Stimulated activated CD8-positive, alpha-beta memory T cell treated with anti-CD3 and anti-CD28 coated beads, Interleukin-12 subunit alpha, Interleukin-12 subunit beta, amount 100 ng/mL, for 4 hours (primary cell): ENCODE measurements at regions not wholly inside any gene's neighbourhood (a gene's known extent, or its start where the extent isn't known, plus 50 kb on each side); places are given as distances from the start of the nearest gene placed in this dataset.
"Not testable (repeated sequence)": the region's sequence is repeated elsewhere in the genome, so short reads cannot be mapped to it uniquely, and the experiment has no call there.

ENCODE experiments used
- DNase-seq: peaks from one replicate; pipeline ENCODE4 v3.0.0-alpha.2; 2020; ENCODE audit warnings: low read depth

- DNase-seq: not testable (repeated sequence)
Observed at GRCh38 chr1:245061808-245062207, 93.0 kb upstream of the KIF26B start.

DNA sequence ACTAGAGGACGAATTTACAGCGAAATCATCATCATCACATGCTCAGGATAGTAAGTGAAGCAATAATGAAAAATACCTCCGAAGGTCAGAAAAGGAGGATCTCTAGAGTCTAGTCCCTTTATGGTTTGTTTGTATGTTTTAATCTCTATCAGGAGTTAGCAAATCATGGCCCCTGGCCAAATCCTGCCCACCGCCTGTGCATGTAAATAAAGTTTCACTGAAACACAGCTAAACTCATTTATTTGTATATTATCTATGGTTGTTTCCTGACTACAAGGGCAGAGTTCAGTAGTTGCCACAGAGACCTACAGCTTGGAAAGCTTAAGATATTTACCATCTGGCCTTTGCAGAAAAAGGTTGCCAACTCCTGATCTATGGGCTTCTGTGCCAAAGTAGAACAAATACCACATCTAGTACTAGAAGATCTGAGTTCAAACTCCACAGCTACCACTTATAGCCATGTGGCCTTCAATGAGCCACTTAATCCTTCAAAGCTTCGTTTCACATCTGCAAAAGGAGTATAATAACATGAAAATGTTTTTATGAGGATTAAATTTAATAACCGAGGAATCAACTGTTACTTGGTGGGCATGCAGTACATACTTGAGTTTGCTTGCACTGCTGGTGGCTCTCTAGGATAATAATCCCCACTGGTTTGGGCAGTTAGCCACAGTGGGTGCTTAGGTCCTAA is 94.0 kb upstream of the KIF26B start:
- no peak for DNase-seq

DNA sequence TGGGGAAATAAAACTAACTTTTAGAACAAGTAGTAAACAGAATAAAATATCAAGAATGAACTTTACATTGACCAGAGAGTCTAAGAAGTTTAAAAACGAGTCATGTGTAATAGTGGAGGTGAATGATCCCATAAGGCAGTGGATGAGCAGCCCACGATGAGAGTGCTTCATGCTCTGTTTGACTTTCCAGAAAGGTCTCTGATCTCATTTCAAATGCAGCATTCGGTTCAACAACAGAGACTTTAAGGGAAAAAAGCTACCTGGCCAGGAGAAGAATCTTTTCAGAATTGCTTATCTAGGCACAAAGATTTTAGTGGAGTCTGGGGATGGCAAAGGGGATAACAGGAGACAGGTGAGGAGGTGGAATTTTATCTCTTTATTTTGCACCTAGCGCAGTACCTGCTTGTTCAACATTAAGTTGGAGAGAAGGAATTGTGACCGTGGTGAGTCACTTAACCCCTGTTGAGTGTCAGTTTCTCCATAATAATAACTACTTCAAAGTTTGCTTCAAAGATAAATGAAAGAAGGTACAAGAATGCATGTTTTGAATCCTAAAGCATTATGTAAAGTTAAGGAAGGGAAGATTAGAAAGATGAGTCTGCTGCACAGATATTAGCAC is 94.9 kb upstream of the KIF26B start:
- DNase-seq: no peak

GRCh38 chr1:245058882-245059281 is 95.9 kb upstream of the KIF26B start:
- no peak for DNase-seq

- no peak for DNase-seq
Observed at GRCh38 chr1:245058436-245058835, 96.3 kb upstream of the KIF26B start.

- no peak for DNase-seq
Observed at GRCh38 chr1:245056913-245057312, 97.9 kb upstream of the KIF26B start.

DNA sequence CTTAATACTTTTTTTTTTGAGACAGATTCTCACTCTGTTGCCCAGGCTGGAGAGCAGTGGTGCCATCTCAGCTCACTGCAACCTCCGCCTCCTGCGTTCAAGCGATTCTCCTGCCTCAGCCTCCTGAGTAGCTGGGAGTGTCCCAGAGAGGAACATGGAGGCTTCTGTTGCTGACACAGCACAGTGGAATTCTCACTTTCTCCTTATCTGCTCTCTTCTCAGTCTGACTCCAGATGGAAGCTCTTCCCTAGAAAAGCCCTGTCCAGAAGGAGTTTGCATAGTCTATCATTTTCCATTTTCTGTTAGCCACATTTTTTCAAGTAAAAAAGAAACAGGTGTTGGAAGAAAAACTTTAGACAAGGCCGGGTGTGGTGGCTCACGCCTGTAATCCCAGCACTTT is 98.5 kb upstream of the KIF26B start:
- DNase-seq: not testable (repeated sequence)

GRCh38 chr1:245055752-245056151 is 99.0 kb upstream of the KIF26B start:
- no peak for DNase-seq

- DNase-seq: no peak
Observed at GRCh38 chr1:245054507-245055270, 100.1 kb upstream of the KIF26B start.

GRCh38 chr1:245054105-245054504 is 100.7 kb upstream of the KIF26B start:
- DNase-seq: no peak

- no peak for DNase-seq
Observed at GRCh38 chr1:245052258-245052657, 102.5 kb upstream of the KIF26B start.

GRCh38 chr1:245051349-245052221 is 103.2 kb upstream of the KIF26B start:
- DNase-seq: no peak

DNA sequence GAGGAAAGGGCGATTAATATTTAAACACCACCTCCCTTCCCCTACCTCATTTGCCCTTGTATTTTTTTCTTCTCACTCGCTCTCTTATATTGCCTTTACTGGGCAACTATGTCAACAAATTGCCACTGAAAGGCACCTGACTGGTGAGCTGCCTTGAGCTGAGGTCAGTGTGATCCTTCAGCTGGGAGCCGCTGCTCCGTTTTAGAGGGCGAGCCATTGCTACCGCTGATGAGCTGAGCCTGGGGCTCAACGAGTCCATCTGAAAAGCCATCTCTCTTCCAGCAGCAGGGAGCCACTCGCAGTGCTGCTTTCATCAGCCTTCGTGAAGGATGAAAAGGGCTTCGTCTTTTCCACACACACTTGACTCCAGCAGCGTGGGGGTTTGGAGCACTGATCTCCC is 108.0 kb upstream of the KIF26B start:
- DNase-seq: no peak

DNA sequence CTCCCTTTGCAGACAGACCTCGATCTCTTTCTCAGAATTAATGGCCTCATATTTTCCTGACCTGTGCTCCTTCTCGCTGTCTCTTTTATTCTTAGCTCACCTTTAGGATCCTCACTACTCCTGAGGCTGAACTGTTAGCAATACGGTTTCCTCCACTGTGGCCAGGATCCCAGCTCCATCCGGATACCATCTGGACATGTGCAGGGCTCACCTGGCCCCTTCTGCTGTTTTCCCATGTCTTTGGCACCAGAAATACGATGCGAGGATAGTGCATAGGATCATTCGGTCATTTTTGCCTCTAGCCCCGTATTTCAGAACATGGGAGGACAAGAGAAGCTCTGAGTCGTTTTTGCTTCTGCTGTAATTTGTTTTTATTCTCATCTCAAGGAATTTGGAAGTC is 108.5 kb upstream of the KIF26B start:
- DNase-seq: no peak

DNA sequence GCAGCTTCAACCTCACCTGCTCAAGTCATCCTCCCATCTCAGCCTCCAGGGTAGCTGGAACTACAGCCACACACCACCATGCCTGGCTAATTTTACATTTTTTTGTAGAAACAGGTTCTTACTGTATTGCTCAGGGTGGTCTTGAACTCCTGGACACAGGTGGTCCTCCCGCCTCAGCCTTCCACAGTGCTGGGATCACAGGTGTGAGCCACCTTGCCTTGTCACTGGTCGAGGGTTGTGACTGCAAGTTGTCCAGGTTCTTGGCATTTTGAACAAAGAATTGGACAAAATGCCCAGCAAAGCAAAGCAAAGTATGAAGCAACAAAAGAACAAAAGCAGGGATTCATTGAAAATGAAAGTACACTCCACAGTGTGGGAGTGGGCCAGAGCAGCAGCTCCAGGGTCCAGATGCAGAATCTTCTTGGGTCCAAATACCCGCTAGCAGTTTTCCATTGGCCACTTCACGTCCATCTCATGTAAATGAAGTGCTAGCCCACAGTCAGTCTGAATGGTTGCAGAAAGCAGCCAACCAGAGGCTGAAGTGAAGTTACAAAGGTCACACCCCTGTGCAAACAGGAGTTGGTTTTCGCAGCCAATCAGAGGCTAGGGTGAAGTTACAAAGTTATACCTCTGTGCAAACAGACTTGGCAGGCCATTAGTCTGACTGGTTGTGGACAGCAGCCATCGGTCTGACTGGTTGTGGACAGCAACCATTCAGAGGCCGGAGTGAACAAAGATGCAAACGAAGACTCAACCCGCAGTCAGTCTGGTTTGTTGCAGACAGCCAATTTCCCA is 109.5 kb upstream of the KIF26B start:
- no peak for DNase-seq

DNA sequence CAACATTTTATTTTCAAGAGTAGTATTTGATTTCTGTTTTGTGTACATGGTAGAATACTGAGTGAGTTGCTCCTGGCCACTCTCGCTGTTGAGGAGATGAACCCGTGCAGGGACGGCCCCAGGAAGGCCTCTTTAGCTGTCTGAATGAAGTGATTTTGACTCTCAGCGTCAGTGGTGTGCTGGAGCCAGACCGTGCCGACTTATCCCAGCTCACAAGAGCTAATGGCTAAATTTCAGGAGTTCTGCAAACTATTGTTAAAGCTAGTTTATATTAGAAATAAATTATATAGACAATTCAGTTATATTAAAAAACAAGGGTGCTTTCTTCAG is 111.2 kb upstream of the KIF26B start:
- DNase-seq: no peak

- DNase-seq: no peak
Observed at GRCh38 chr1:245041058-245041698, 113.6 kb upstream of the KIF26B start.

DNA sequence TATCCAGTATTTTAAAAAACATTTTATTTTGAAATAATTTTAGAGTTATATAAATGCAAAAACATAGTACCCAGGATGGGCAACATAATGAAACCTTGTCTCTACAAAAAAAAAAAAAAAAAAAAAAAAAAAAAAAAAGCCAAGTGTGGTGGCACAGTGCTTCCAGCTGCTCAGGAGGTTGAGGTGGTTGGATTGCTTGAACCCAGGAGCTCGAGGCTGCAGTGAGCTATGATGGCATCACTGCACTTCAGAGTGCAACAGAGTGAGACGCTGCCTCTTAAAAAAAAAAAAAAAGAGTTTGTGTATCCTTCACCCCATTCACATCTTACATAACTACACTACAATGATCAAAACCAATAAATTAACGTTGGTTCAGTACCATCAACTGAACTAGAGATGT is 115.6 kb upstream of the KIF26B start:
- no peak for DNase-seq

DNA sequence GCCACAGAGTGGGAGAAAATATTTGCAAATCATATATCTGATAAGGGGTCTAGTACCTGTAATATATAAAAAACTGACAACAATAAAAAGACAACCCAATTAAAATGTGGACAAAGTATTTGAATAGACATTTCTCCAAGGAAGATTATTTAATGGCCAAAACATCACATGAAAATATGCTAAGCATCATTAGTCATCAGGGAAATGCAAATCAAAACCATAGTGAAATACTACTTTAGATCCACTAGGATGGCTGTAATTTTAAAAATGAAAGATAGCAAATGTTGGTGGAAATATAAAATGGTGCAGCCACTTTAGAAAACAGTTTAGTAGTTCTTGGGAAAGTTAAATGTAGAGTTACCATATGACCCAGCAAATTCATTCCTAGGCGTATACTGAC is 118.7 kb upstream of the KIF26B start:
- no peak for DNase-seq

GRCh38 chr1:245031041-245031440 is 123.7 kb upstream of the KIF26B start:
- no peak for DNase-seq

GRCh38 chr1:245026247-245026646 is 128.5 kb upstream of the KIF26B start:
- no peak for DNase-seq
